A673 (cell line): ENCODE measurements at regions not wholly inside any gene's neighbourhood (a gene's known extent, or its start where the extent isn't known, plus 50 kb on each side); places are given as distances from the start of the nearest gene placed in this dataset.
"Not testable (repeated sequence)": the region's sequence is repeated elsewhere in the genome, so short reads cannot be mapped to it uniquely, and the experiment has no call there.

Source experiments
- BruUV-seq: library from RNA; stranded (reverse); fragments of 400-500 nt; replicated peaks from 2 replicates; lab custom pipeline; 2021; lab: Mats Ljungman, UMichigan
- CTCF ChIA-PET: fragments of 300-600 bp; sonication (Branson Sonifier 250); formaldehyde crosslinking; loops from one replicate; lab custom pipeline; 2022; ENCODE audit warnings: antibody characterized with exemption; lab: Charles Lee
- POLR2A ChIA-PET: fragments of 300-600 bp; sonication (Branson Sonifier 250); formaldehyde crosslinking; loops from one replicate; lab custom pipeline; 2022; ENCODE audit warnings: antibody characterized with exemption; ENCODE audit not compliant: low non-redundant PET; lab: Charles Lee
- DNase-seq: peaks from one replicate; pipeline ENCODE4 v3.0.0-alpha.2; 2015; ENCODE audit warnings: low spot score
- H3K27ac ChIP-seq: fragments of 200-600 bp; sonication (generic); 2 replicates; pipeline ENCODE4 v1.5.1; 2016; ENCODE audit warnings: mixed run types, low read depth, mild to moderate bottlenecking, mixed read lengths, antibody characterized with exemption, low read length; ENCODE audit not compliant: poor library complexity, severe bottlenecking
- H3K27me3 ChIP-seq: fragments of 200-600 bp; sonication (generic); replicated peaks from 2 replicates; pipeline ENCODE4 v1.6.1; 2017; ENCODE audit warnings: mixed run types, low read depth, mild to moderate bottlenecking, mixed read lengths, antibody characterized with exemption, low read length; ENCODE audit not compliant: insufficient read depth, poor library complexity
- H3K36me3 ChIP-seq: fragments of 200-600 bp; sonication (generic); 2 replicates; pipeline ENCODE4 v1.6.1; 2016; ENCODE audit warnings: mixed run types, mild to moderate bottlenecking, mixed read lengths, antibody characterized with exemption, low read length; ENCODE audit not compliant: insufficient read depth, poor library complexity, severe bottlenecking
- H3K4me1 ChIP-seq: fragments of 200-600 bp; sonication (generic); 2 replicates; pipeline ENCODE4 v1.6.1; 2017; ENCODE audit warnings: mixed run types, mild to moderate bottlenecking, mixed read lengths, antibody characterized with exemption, low read length; ENCODE audit not compliant: insufficient read depth, poor library complexity, severe bottlenecking
- H3K4me3 ChIP-seq: fragments of 200-600 bp; sonication (generic); 2 replicates; pipeline ENCODE4 v1.5.1; 2016; ENCODE audit warnings: low read depth, mixed run types, mild to moderate bottlenecking, mixed read lengths, low read length; ENCODE audit not compliant: poor library complexity, severe bottlenecking
- H3K9me3 ChIP-seq: fragments of 200-600 bp; sonication (generic); 2 replicates; pipeline ENCODE4 v1.6.1; 2016; ENCODE audit warnings: mixed run types, low read depth, mild to moderate bottlenecking, mixed read lengths, antibody characterized with exemption, low read length; ENCODE audit not compliant: poor library complexity, severe bottlenecking
- CTCF ChIP-seq: fragments of 300-800, 200-600 bp; sonication (generic); conservative IDR thresholded peaks from 2 replicates; pipeline ENCODE4 v1.5.1; 2017; ENCODE audit warnings: low read depth, mild to moderate bottlenecking, antibody characterized with exemption, low read length, moderate library complexity, mixed read lengths
- EZH2 ChIP-seq: fragments of 200-600 bp; sonication (generic); IDR thresholded peaks from 2 replicates; pipeline ENCODE4 v1.6.1; 2017; ENCODE audit warnings: borderline replicate concordance, low read depth, mild to moderate bottlenecking, mixed read lengths, antibody characterized with exemption, low read length; ENCODE audit not compliant: poor library complexity, severe bottlenecking
- intact Hi-C: fragments of 100-400 bp; cut with micrococcal nuclease; formaldehyde crosslinking; loops from one replicate; pipeline ENCODE4 v1.10.0; 2022; ENCODE audit not compliant: unreplicated experiment

- CTCF ChIA-PET: no interaction called here
- BruUV-seq: no TSS peak
- no peak for DNase-seq
- no peak for TF ChIP-seq EZH2
- no peak for TF ChIP-seq CTCF
- Histone ChIP-seq H3K4me1 (no peaks in the 10 kb centered on the region), H3K9me3 (no peaks in the 10 kb centered on the region), H3K27me3 (peaks cover 15% of the 10 kb centered on the region), H3K4me3 (no peak overlapping the region), H3K27ac (no peak overlapping the region), H3K36me3 (no peaks in the 10 kb centered on the region)
- POLR2A ChIA-PET: no interaction called here
- intact Hi-C loops: no loop called here
Measured at GRCh38 chr6:135623979-135624378, 126.4 kb upstream of the AHI1 start.

GRCh38 chr6:135624402-135625295 lies 127.1 kb upstream of the AHI1 start:
- ChIA-PET CTCF (no interaction called here), POLR2A (no interaction called here)
- H3K27me3 ChIP-seq: peaks cover 21% of the 10 kb centered on the region

GRCh38 chr6:135626001-135626400 lies 128.5 kb upstream of the AHI1 start:
- DNase-seq, CTCF ChIA-PET, BruUV-seq, H3K4me3 ChIP-seq, H3K27ac ChIP-seq, H3K36me3 ChIP-seq, POLR2A ChIA-PET, H3K9me3 ChIP-seq, intact Hi-C loops, H3K4me1 ChIP-seq: not testable (repeated sequence)
- H3K27me3 ChIP-seq: peaks cover 34% of the 10 kb centered on the region

More at GRCh38 chr6:135624402-135625295, 127.1 kb upstream of the AHI1 start:
- no TSS peak for BruUV-seq
- TF ChIP-seq CTCF (no peak), EZH2 (no peak)
- Histone ChIP-seq H3K36me3 (no peaks in the 10 kb centered on the region), H3K27ac (no peak overlapping the region), H3K4me1 (no peaks in the 10 kb centered on the region), H3K4me3 (no peak overlapping the region), H3K9me3 (no peaks in the 10 kb centered on the region)
- intact Hi-C loops: no loop called here
- no peak for DNase-seq
